Endothelial cell of umbilical vein (primary cell): ENCODE measurements at regions not wholly inside any gene's neighbourhood (a gene's known extent, or its start where the extent isn't known, plus 50 kb on each side); places are given as distances from the start of the nearest gene placed in this dataset.

Experiments
- EZH2 ChIP-seq: IDR thresholded peaks from 2 replicates; pipeline ENCODE4 v1.6.1; 2012; ENCODE audit warnings: borderline replicate concordance, low read depth, mild to moderate bottlenecking, moderate library complexity, low read length, inconsistent platforms; ENCODE audit not compliant: severe bottlenecking
- JUN ChIP-seq: IDR thresholded peaks from 2 replicates; pipeline ENCODE4 v1.6.1; 2011; ENCODE audit warnings: borderline replicate concordance, low read depth; ENCODE audit not compliant: insufficient read length, insufficient read depth
- POLR2A ChIP-seq: IDR thresholded peaks from 2 replicates; pipeline ENCODE4 v1.6.1; 2012; ENCODE audit warnings: low read depth, mild to moderate bottlenecking, control low read depth, low read length
- POLR2AphosphoS5 ChIP-seq: IDR thresholded peaks from 2 replicates; pipeline ENCODE4 v1.6.1; 2012; ENCODE audit warnings: low read depth, mild to moderate bottlenecking, control low read depth, low read length, moderate library complexity; ENCODE audit not compliant: insufficient read depth

DNA sequence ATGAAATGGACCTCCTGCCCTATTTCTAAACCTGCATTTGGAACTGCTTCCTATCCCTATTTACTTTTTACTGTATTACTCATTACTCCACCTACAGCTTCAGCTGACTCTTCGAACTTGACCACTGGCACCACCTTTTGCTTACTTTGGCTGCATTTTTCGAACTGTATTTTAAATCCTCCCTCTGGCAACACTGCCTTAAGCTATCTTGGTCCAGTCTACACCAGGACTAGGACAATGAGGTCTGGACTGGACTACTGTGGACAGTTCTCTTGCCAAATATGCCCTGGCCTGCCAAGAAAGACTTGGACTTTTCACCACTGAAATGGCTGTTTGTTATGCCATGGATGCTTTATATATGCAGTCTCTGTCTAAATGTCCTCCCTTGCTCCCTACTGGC lies 328.1 kb downstream of the BTG1 start:
- TF ChIP-seq JUN (no peak), POLR2AphosphoS5 (no peak), EZH2 (no peak), POLR2A (no peak)
